A549 (cell line): ENCODE measurements at regions not wholly inside any gene's neighbourhood (a gene's known extent, or its start where the extent isn't known, plus 50 kb on each side); places are given as distances from the start of the nearest gene placed in this dataset.

Experiments
- ATAC-seq, 2 experiments: fragments of 200-7000 bp in 1 of 2; fragments of >200 bp in 1 of 2; cut with Nextera tagmentation in 1 of 2; cut with Tn5 transposase in 1 of 2; 3 replicates each; pipeline versions ENCODE4 v1.8.0 to v1.9.1; 2018 to 2020; ENCODE audit warnings: mild to moderate bottlenecking in 1 of 2, moderate library complexity in 1 of 2
- CTCF ChIA-PET: fragments of 300-600 bp; sonication (Branson Sonifier 250); formaldehyde crosslinking; extraction: SDS; loops from one replicate; lab custom pipeline; 2021; ENCODE audit warnings: antibody characterized with exemption, inconsistent platforms; lab: Yijun Ruan, JAX
- POLR2A ChIA-PET: fragments of 350-600 bp; formaldehyde crosslinking; extraction: SDS; loops from one replicate; lab custom pipeline; 2021; ENCODE audit warnings: antibody characterized with exemption, inconsistent platforms; lab: Yijun Ruan, JAX
- DNase-seq, 2 experiments: peaks; one replicate each; pipeline versions ENCODE4 v3.0.0 to v3.0.0-alpha.2; 2011 to 2016; ENCODE audit warnings: low read depth in 1 of 2, low spot score in 1 of 2
- FAIRE-seq: peaks from 2 replicates; lab custom pipeline; 2011; peaks lifted over from hg19 to GRCh38; lab: Jason Lieb, UNC
- H3K27ac ChIP-seq, 2 experiments: fragments of >200 bp; sonication (Bioruptor Twin); formaldehyde crosslinking; 3 replicates each; pipeline ENCODE4 v1.5.1; 2016 to 2017
- H3K4me1 ChIP-seq: fragments of >200 bp; sonication (Bioruptor Twin); formaldehyde crosslinking; 3 replicates; pipeline ENCODE4 v1.6.1; 2016
- H3K4me2 ChIP-seq: fragments of >200 bp; sonication (Bioruptor Twin); formaldehyde crosslinking; 3 replicates; pipeline ENCODE4 v1.6.1; 2016
- H3K4me3 ChIP-seq: fragments of >200 bp; sonication (Bioruptor Twin); formaldehyde crosslinking; 3 replicates; pipeline ENCODE4 v1.5.1; 2016
- H3K9me3 ChIP-seq: fragments of >200 bp; sonication (Bioruptor Twin); formaldehyde crosslinking; 3 replicates; pipeline ENCODE4 v1.6.1; 2016
- BCL3 ChIP-seq: fragments of >200 bp; sonication (Bioruptor Twin); formaldehyde crosslinking; IDR thresholded peaks from 3 replicates; pipeline ENCODE4 v1.6.1; 2016
- CBX2 ChIP-seq: fragments of 200-600 bp; sonication (generic); IDR thresholded peaks from 2 replicates; pipeline ENCODE4 v1.6.1; 2016; ENCODE audit warnings: low read depth, mild to moderate bottlenecking, borderline replicate concordance
- CBX8 ChIP-seq: fragments of 200-600 bp; sonication (generic); IDR thresholded peaks from 2 replicates; pipeline ENCODE4 v1.6.1; 2016
- CHD4 ChIP-seq: fragments of 200-600 bp; sonication (generic); IDR thresholded peaks from 2 replicates; pipeline ENCODE4 v1.6.1; 2016; ENCODE audit warnings: antibody characterized with exemption, mild to moderate bottlenecking, borderline replicate concordance
- CTCF ChIP-seq: fragments of >200 bp; sonication (Bioruptor Twin); formaldehyde crosslinking; IDR thresholded peaks from 3 replicates; pipeline ENCODE4 v1.5.1; 2016
- E2F6 ChIP-seq: IDR thresholded peaks from 2 replicates; pipeline ENCODE4 v1.6.1; 2012; ENCODE audit warnings: low read depth, borderline replicate concordance
- ELK1 ChIP-seq: fragments of 150-350 bp; IDR thresholded peaks from 2 replicates; pipeline ENCODE4 v1.6.1; 2014; ENCODE audit warnings: low read depth, mild to moderate bottlenecking, low read length
- EP300 ChIP-seq, 2 experiments: fragments of >200 bp; sonication (Bioruptor Twin); formaldehyde crosslinking; IDR thresholded peaks; 2 replicates in 1 of 2; 3 replicates in 1 of 2; pipeline ENCODE4 v1.6.1; 2016 to 2017
- ESRRA ChIP-seq: fragments of 150-350 bp; IDR thresholded peaks from 2 replicates; pipeline ENCODE4 v1.6.1; 2014; ENCODE audit warnings: mild to moderate bottlenecking, low read length, borderline replicate concordance
- FOSL2 ChIP-seq, 2 experiments: fragments of 450-650 bp in 1 of 2; fragments of >200 bp in 1 of 2; sonication (Bioruptor Twin) in 1 of 2; formaldehyde crosslinking; IDR thresholded peaks; 2 replicates each; pipeline versions ENCODE4 v1.5.0 to v1.6.1; 2016 to 2020; ENCODE audit warnings: mild to moderate bottlenecking in 1 of 2, moderate library complexity in 1 of 2
- HDAC2 ChIP-seq: fragments of 200-600 bp; sonication (generic); IDR thresholded peaks from 2 replicates; pipeline ENCODE4 v1.6.1; 2016
- HES2 ChIP-seq: fragments of >200 bp; sonication (Bioruptor Twin); formaldehyde crosslinking; IDR thresholded peaks from 2 replicates; pipeline ENCODE4 v1.6.1; 2016
- HOXA7 ChIP-seq: fragments of 250-450 bp; sonication (Bioruptor Pico); IDR thresholded peaks from 2 replicates; pipeline ENCODE4 v1.5.0; 2020; ENCODE audit warnings: mild to moderate bottlenecking, moderate library complexity
- HOXB13 ChIP-seq: fragments of 250-450 bp; sonication (Bioruptor Pico); IDR thresholded peaks from 2 replicates; pipeline ENCODE4 v1.5.0; 2020; ENCODE audit warnings: low read depth, mild to moderate bottlenecking, moderate library complexity
- HOXB5 ChIP-seq: fragments of 250-450 bp; sonication (Bioruptor Pico); IDR thresholded peaks from 2 replicates; pipeline ENCODE4 v1.5.0; 2020; ENCODE audit warnings: mild to moderate bottlenecking, moderate library complexity
- JUNB ChIP-seq: fragments of >200 bp; sonication (Bioruptor Twin); formaldehyde crosslinking; IDR thresholded peaks from 2 replicates; pipeline ENCODE4 v1.6.1; 2016
- MAFK ChIP-seq: fragments of 450-650 bp; IDR thresholded peaks from 2 replicates; pipeline ENCODE4 v1.6.1; 2014; ENCODE audit not compliant: partially characterized antibody
- POLR2AphosphoS2 ChIP-seq: conservative IDR thresholded peaks from 2 replicates; pipeline ENCODE4 v1.6.1; 2012; ENCODE audit warnings: low read length, improper control_type of control experiment, inconsistent platforms
- RARB ChIP-seq: fragments of 250-450 bp; sonication (Bioruptor Pico); IDR thresholded peaks from 2 replicates; pipeline ENCODE4 v1.8.0; 2021; ENCODE audit warnings: mild to moderate bottlenecking, moderate library complexity
- SMC3 ChIP-seq: fragments of >200 bp; sonication (Bioruptor Twin); formaldehyde crosslinking; IDR thresholded peaks from 3 replicates; pipeline ENCODE4 v1.6.1; 2018; ENCODE audit warnings: inconsistent platforms
- SREBF2 ChIP-seq: fragments of 450-650 bp; IDR thresholded peaks from 2 replicates; pipeline ENCODE4 v1.6.1; 2014; ENCODE audit warnings: mild to moderate bottlenecking, moderate library complexity
- TP53 ChIP-seq: fragments of 250-450 bp; sonication (Bioruptor Pico); IDR thresholded peaks from 2 replicates; pipeline ENCODE4 v1.5.0; 2021; ENCODE audit warnings: mild to moderate bottlenecking, moderate library complexity
- USF2 ChIP-seq: fragments of 450-650 bp; IDR thresholded peaks from 2 replicates; pipeline ENCODE4 v1.6.1; 2014; ENCODE audit warnings: antibody characterized with exemption
- WGBS: methylation state at CpG from one replicate; pipeline ENCODE4 v1.1.6; 2017; ENCODE audit errors: missing lambda C conversion rate; 5-methylcytosine and 5-hydroxymethylcytosine counted together

- no peak overlapping the region for H3K4me2 ChIP-seq
- no peak for FAIRE-seq
- TF ChIP-seq HOXB5 (CRISPR knock-in tag) (no peak), CBX2 (no peak), RARB (no peak), JUNB (no peak), ESRRA (no peak), E2F6 (no peak)
- TF ChIP-seq, all 56 proteins: peak for 0
- CTCF ChIA-PET, result no interaction called here
- WGBS, result 61% methylated on average over 6 of the region's 6 CpGs
- no peak overlapping the region for H3K4me3 ChIP-seq
- no peak overlapping the region for H3K27ac ChIP-seq
- DNase-seq (no peak), ATAC-seq (no peak)
- POLR2A ChIA-PET, result no interaction called here
- H3K9me3 ChIP-seq, result no peaks in the 10 kb centered on the region
- no peaks in the 10 kb centered on the region for H3K4me1 ChIP-seq
These were observed 159.0 kb upstream of the GMDS start for GRCh38 chr6:2404211-2404929.

- TF ChIP-seq ELK1 (no peak), CHD4 (no peak)
- peak in 1 of 2 experiments; percentile 5 for DNase-seq
- WGBS, result 86% methylated on average over 4 of the region's 4 CpGs
- no peak for FAIRE-seq
- no peak for ATAC-seq
- POLR2A ChIA-PET, result no interaction called here
- H3K27ac ChIP-seq, result no peak overlapping the region
- no peaks in the 10 kb centered on the region for H3K4me1 ChIP-seq
- H3K4me2 ChIP-seq, result no peak overlapping the region
- CTCF ChIA-PET, result no interaction called here
- no peak overlapping the region for H3K4me3 ChIP-seq
- H3K9me3 ChIP-seq, result no peaks in the 10 kb centered on the region
These were observed 158.1 kb upstream of the GMDS start for GRCh38 chr6:2403546-2403945.

- no peak overlapping the region for H3K27ac ChIP-seq
These were observed 151.6 kb upstream of the GMDS start for GRCh38 chr6:2396846-2397630.

GRCh38 chr6:2396042-2396657 is 150.7 kb upstream of the GMDS start:
- 55% methylated on average over 6 of the region's 6 CpGs for WGBS
- Histone ChIP-seq H3K4me2 (no peak overlapping the region), H3K27ac (no peak overlapping the region), H3K9me3 (no peaks in the 10 kb centered on the region), H3K4me1 (no peaks in the 10 kb centered on the region), H3K4me3 (no peak overlapping the region)
- POLR2A ChIA-PET, result no interaction called here
- DNase-seq, result no peak
- ATAC-seq, result no peak
- CTCF ChIA-PET, result interaction anchor here (0.6 to 0.9 kb wide), 4 partner anchors 11 to 297 kb away, joined by 3 to 5 read pairs (median 4); no protein-coding TSS in a partner anchor
- no peak for FAIRE-seq
- no peak for TF ChIP-seq USF2
- TF ChIP-seq TP53, result no peak
- no peak for TF ChIP-seq EP300 (IDR thresholded peaks at IDR 0.05)
- no peak for TF ChIP-seq HES2
- TF ChIP-seq CTCF, result no peak
- no peak for TF ChIP-seq ESRRA
- TF ChIP-seq MAFK, result no peak
- TF ChIP-seq HOXB5 (CRISPR knock-in tag), result no peak
- TF ChIP-seq POLR2AphosphoS2, result no peak
- no peak for TF ChIP-seq ELK1
- no peak for TF ChIP-seq BCL3

More at GRCh38 chr6:2396846-2397630, 151.6 kb upstream of the GMDS start:
- POLR2A ChIA-PET, result no interaction called here
- 66% methylated on average over 14 of the region's 15 CpGs for WGBS
- H3K4me3 ChIP-seq, result no peak overlapping the region
- ATAC-seq, result no peak
- CTCF ChIA-PET, result interaction anchor here (0.6 to 1.2 kb wide), 5 partner anchors 10 to 296 kb away, joined by 3 to 5 read pairs (median 5); no protein-coding TSS in a partner anchor
- H3K4me1 ChIP-seq, result no peaks in the 10 kb centered on the region
- no peak for TF ChIP-seq HOXA7 (CRISPR knock-in tag)
- TF ChIP-seq EP300 (IDR thresholded peaks at IDR 0.05), result no peak
- TF ChIP-seq SREBF2, result no peak
- TF ChIP-seq HOXB13, result no peak
- TF ChIP-seq FOSL2 (IDR thresholded peaks at IDR 0.05), result no peak
- TF ChIP-seq FOSL2 (CRISPR knock-in tag; IDR thresholded peaks at IDR 0.05), result no peak
- TF ChIP-seq HDAC2, result no peak
- no peak for TF ChIP-seq CBX8
- TF ChIP-seq SMC3, result no peak
- TF ChIP-seq, all 56 proteins: peak for 0
- DNase-seq, result no peak
- Histone ChIP-seq H3K4me2 (no peak overlapping the region), H3K9me3 (no peaks in the 10 kb centered on the region)
- no peak for FAIRE-seq
